K562 (cell line): ENCODE measurements at regions not wholly inside any gene's neighbourhood (a gene's known extent, or its start where the extent isn't known, plus 50 kb on each side); places are given as distances from the start of the nearest gene placed in this dataset.

Experiments used
- ATAC-seq: fragments of 200-7000 bp; cut with Tn5 transposase; 3 replicates; pipeline ENCODE4 v1.9.1; 2020; ENCODE audit warnings: moderate library complexity
- BruUV-seq: library from RNA; stranded (reverse); fragments of 400-500 nt; replicated peaks from 2 replicates; lab custom pipeline; 2021; lab: Mats Ljungman, UMichigan
- CTCF ChIA-PET: fragments of 300-600 bp; formaldehyde crosslinking; extraction: SDS; loops from one replicate; lab custom pipeline; 2021; ENCODE audit warnings: low intra/inter-chr PET ratio; lab: Yijun Ruan, JAX
- POLR2A ChIA-PET: fragments of 300-600, 350-650 bp; sonication (Branson Sonifier 250); formaldehyde crosslinking; extraction: SDS; loops from one replicate; lab custom pipeline; 2021; ENCODE audit warnings: antibody characterized with exemption, inconsistent platforms; lab: Yijun Ruan, JAX
- DNase-seq, 4 experiments: peaks; one replicate each; pipeline versions ENCODE4 v3.0.0 to v3.0.0-alpha.2; 2011 to 2018; ENCODE audit warnings: low spot score in 3 of 4, mixed read lengths in 3 of 4; ENCODE audit errors: extremely low read depth in 1 of 4
- FAIRE-seq: peaks from 2 replicates; lab custom pipeline; 2011; peaks lifted over from hg19 to GRCh38; lab: Jason Lieb, UNC
- H2AFZ ChIP-seq: 2 replicates; pipeline ENCODE4 v1.6.0; 2011; ENCODE audit warnings: low read depth, low read length, control low read depth, inconsistent platforms
- H3K27ac ChIP-seq: fragments of 200-600 bp; 3 replicates; pipeline ENCODE4 v1.8.0; 2011; ENCODE audit warnings: low read depth, mild to moderate bottlenecking, control low read depth, inconsistent platforms, low read length, moderate library complexity, mixed read lengths; ENCODE audit errors: extremely low read depth
- H3K27me3 ChIP-seq, 2 experiments: fragments of 300-600 bp in 1 of 2; 2 replicates in 1 of 2; 3 replicates in 1 of 2; pipeline versions ENCODE4 v1.6.0 to v1.8.0; 2011; ENCODE audit warnings: inconsistent platforms in 2 of 2, low read length in 2 of 2, mild to moderate bottlenecking in 1 of 2, mixed read lengths in 1 of 2, moderate library complexity in 1 of 2; ENCODE audit not compliant: control insufficient read depth in 2 of 2, insufficient read depth in 2 of 2
- H3K36me3 ChIP-seq: fragments of 300-600 bp; 3 replicates; pipeline ENCODE4 v1.8.0; 2011; ENCODE audit warnings: mild to moderate bottlenecking, low read length, inconsistent platforms; ENCODE audit not compliant: control insufficient read depth, insufficient read depth
- H3K4me1 ChIP-seq, 2 experiments: fragments of 200-600 bp in 1 of 2; replicated peaks in 1 of 2; 2 replicates in 1 of 2; 3 replicates in 1 of 2; pipeline versions ENCODE4 v1.5.1 to v1.8.0; 2011; ENCODE audit warnings: inconsistent platforms in 2 of 2, low read length in 2 of 2, mild to moderate bottlenecking in 1 of 2, mixed read lengths in 1 of 2, moderate library complexity in 1 of 2; ENCODE audit not compliant: control insufficient read depth in 2 of 2, insufficient read depth in 2 of 2
- H3K4me2 ChIP-seq: 2 replicates; pipeline ENCODE4 v1.6.1; 2011; ENCODE audit warnings: low read length, control low read depth, inconsistent platforms, mixed read lengths; ENCODE audit not compliant: insufficient read depth
- H3K4me3 ChIP-seq: fragments of 200-600 bp; sonication (generic), shearing (Covaris generic); 2 replicates; pipeline ENCODE4 v1.5.1; 2016; ENCODE audit warnings: control low read depth, inconsistent platforms
- H3K79me2 ChIP-seq: fragments of 200-600 bp; 3 replicates; pipeline ENCODE4 v1.8.0; 2011; ENCODE audit warnings: low read length, inconsistent platforms; ENCODE audit not compliant: control insufficient read depth, insufficient read depth
- H3K9ac ChIP-seq, 2 experiments: 2 replicates each; pipeline versions ENCODE4 v1.6.0 to v1.6.1; 2011; ENCODE audit warnings: low read depth in 2 of 2, low read length in 2 of 2, control low read depth in 1 of 2, inconsistent platforms in 1 of 2, mild to moderate bottlenecking in 1 of 2, mixed read lengths in 1 of 2; ENCODE audit not compliant: insufficient read depth in 1 of 2
- H3K9me1 ChIP-seq: one replicate; pipeline ENCODE4 v1.6.0; 2011; ENCODE audit warnings: inconsistent platforms, mild to moderate bottlenecking, low read length, moderate library complexity; ENCODE audit not compliant: control insufficient read depth, insufficient read depth
- H3K9me3 ChIP-seq: replicated peaks from 2 replicates; pipeline ENCODE4 v1.5.1; 2011; ENCODE audit warnings: low read depth, low read length, inconsistent platforms; ENCODE audit not compliant: control insufficient read depth, insufficient read depth
- H4K20me1 ChIP-seq: replicated peaks from 2 replicates; pipeline ENCODE4 v1.6.1; 2011; ENCODE audit warnings: low read length, inconsistent platforms, mixed read lengths; ENCODE audit not compliant: control insufficient read depth, insufficient read depth
- CBFB ChIP-seq: sonication (generic); formaldehyde crosslinking; IDR thresholded peaks from 2 replicates; pipeline ENCODE4 v1.4.0; 2020; ENCODE audit warnings: mild to moderate bottlenecking, missing genetic modification reagents
- CUX1 ChIP-seq: fragments of 200-800 bp; sonication (Bioruptor generic); IDR thresholded peaks from 2 replicates; pipeline ENCODE4 v1.6.1; 2016; ENCODE audit warnings: missing genetic modification characterization, missing compliant biosample characterization
- HDGF ChIP-seq: fragments of 450-650 bp; IDR thresholded peaks from 2 replicates; pipeline ENCODE4 v1.6.1; 2016
- ILF3 ChIP-seq: fragments of 450-650 bp; IDR thresholded peaks from 2 replicates; pipeline ENCODE4 v1.6.1; 2018; ENCODE audit warnings: antibody characterized with exemption, mild to moderate bottlenecking, moderate library complexity, borderline replicate concordance
- POLR3A ChIP-seq: IDR thresholded peaks from 2 replicates; pipeline ENCODE4 v1.6.1; 2011; ENCODE audit warnings: borderline replicate concordance, mild to moderate bottlenecking, moderate library complexity; ENCODE audit not compliant: insufficient read length, insufficient read depth; ENCODE audit errors: extremely low read depth
- ZNF175 ChIP-seq: fragments of 200-800 bp; sonication (Bioruptor generic); IDR thresholded peaks from 2 replicates; pipeline ENCODE4 v1.6.1; 2016; ENCODE audit warnings: low read depth, mild to moderate bottlenecking, missing genetic modification characterization, missing compliant biosample characterization
- ZNF586 ChIP-seq: fragments of 450-650 bp; formaldehyde crosslinking; conservative IDR thresholded peaks from 2 replicates; pipeline ENCODE4 v1.4.0; 2020; ENCODE audit warnings: mild to moderate bottlenecking, moderate library complexity
- WGBS: fragments of 100-300 bp; shearing (Covaris generic); methylation state at CpG from one replicate; pipeline ENCODE4 v1.1.6; 2016; ENCODE audit warnings: low coverage, mixed read lengths; ENCODE audit not compliant: insufficient coverage; ENCODE audit errors: missing lambda C conversion rate; 5-methylcytosine and 5-hydroxymethylcytosine counted together
- in situ Hi-C: fragments of 300-500 bp; cut with MboI; formaldehyde crosslinking; loops from 4 replicates; pipeline ENCODE4 v1.15.0; 2018; ENCODE audit warnings: inconsistent platforms, mixed read lengths
- intact Hi-C: fragments of 100-400 bp; cut with micrococcal nuclease; formaldehyde crosslinking; loops from 2 replicates; pipeline ENCODE4 v1.14.2; 2022

- TF ChIP-seq CUX1, result no peak
- TF ChIP-seq ZNF586 (CRISPR knock-in tag), result no peak
- TF ChIP-seq CBFB (CRISPR knock-in tag), result no peak
Measured at GRCh38 chr10:55329796-55330195, 528.8 kb upstream of the PCDH15 start (continued).

DNA sequence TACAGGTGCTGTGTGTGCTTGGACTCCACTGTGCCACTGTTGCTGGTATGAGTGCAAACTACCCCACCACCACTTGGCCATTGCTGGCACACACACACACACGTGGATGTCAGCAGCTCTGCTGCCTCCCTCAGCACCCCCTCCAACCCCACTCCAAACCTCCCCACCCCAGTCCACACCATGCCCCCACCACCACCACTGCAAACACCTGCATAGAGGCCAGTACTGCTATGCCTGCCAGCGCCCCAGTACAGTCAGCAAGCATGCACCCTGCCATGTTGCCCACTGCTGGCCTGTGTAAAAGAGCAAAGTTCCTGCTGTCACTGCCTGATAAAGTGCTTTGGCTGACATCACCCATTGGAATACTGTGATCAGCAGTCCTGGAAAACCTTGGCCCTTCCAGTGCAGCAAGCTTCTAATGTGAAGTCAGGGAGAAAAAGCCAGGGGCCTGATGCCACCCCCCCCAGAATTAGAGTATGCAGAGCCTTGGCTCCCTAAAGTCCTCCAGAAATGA is 519.2 kb upstream of the PCDH15 start:
- Histone ChIP-seq H3K4me2 (no peak overlapping the region), H4K20me1 (no peaks in the 10 kb centered on the region), H3K79me2 (no peaks in the 10 kb centered on the region), H3K27me3 (no peaks in the 10 kb centered on the region), H3K9ac (no peak overlapping the region), H3K4me1 (no peaks in the 10 kb centered on the region), H3K27ac (no peak overlapping the region), H3K4me3 (no peak overlapping the region), H3K9me1 (no peaks in the 10 kb centered on the region), H3K36me3 (no peaks in the 10 kb centered on the region), H2AFZ (no peak overlapping the region), H3K9me3 (peaks cover 4% of the 10 kb centered on the region; the same call in 1 of the 2 replicates)
- no peak for FAIRE-seq
- ChIA-PET POLR2A (no interaction called here), CTCF (no interaction called here)
- BruUV-seq, result no TSS peak
- TF ChIP-seq HDGF, result no peak
- TF ChIP-seq POLR3A, result no peak
- TF ChIP-seq ILF3, result no peak
- no peak for TF ChIP-seq ZNF175 (CRISPR knock-in tag)
- 0% methylated on average over 1 of the region's 2 CpGs for WGBS
- intact Hi-C loops (no loop called here), in situ Hi-C loops (no loop called here)
- DNase-seq, result no peak
- no peak for ATAC-seq
